Bronchial epithelial cell (primary cell): ENCODE measurements at regions not wholly inside any gene's neighbourhood (a gene's known extent, or its start where the extent isn't known, plus 50 kb on each side); places are given as distances from the start of the nearest gene placed in this dataset.
"Not testable (repeated sequence)": the region's sequence is repeated elsewhere in the genome, so short reads cannot be mapped to it uniquely, and the experiment has no call there.

Experiments
- DNase-seq: peaks from one replicate; pipeline ENCODE4 v3.0.0-alpha.2; 2010; ENCODE audit warnings: low read depth
- FAIRE-seq: peaks from 2 replicates; lab custom pipeline; 2011; peaks lifted over from hg19 to GRCh38; lab: Jason Lieb, UNC
- H3K27me3 ChIP-seq: 2 replicates; pipeline ENCODE4 v1.5.1; 2011; ENCODE audit warnings: low read length; ENCODE audit not compliant: control insufficient read depth, insufficient read depth
- H3K36me3 ChIP-seq: 2 replicates; pipeline ENCODE4 v1.5.1; 2011; ENCODE audit warnings: low read length; ENCODE audit not compliant: control insufficient read depth, insufficient read depth
- H3K4me3 ChIP-seq: 2 replicates; pipeline ENCODE4 v1.5.1; 2011; ENCODE audit warnings: mild to moderate bottlenecking, low read depth, low read length, control low read depth
- TF ChIP-seq, protein P1 (sequence below): IDR thresholded peaks from 2 replicates; pipeline ENCODE4 v1.5.1; 2011; ENCODE audit warnings: mild to moderate bottlenecking, moderate library complexity, low read length, control low read depth, inconsistent platforms; ENCODE audit not compliant: insufficient read depth, severe bottlenecking

DNA sequence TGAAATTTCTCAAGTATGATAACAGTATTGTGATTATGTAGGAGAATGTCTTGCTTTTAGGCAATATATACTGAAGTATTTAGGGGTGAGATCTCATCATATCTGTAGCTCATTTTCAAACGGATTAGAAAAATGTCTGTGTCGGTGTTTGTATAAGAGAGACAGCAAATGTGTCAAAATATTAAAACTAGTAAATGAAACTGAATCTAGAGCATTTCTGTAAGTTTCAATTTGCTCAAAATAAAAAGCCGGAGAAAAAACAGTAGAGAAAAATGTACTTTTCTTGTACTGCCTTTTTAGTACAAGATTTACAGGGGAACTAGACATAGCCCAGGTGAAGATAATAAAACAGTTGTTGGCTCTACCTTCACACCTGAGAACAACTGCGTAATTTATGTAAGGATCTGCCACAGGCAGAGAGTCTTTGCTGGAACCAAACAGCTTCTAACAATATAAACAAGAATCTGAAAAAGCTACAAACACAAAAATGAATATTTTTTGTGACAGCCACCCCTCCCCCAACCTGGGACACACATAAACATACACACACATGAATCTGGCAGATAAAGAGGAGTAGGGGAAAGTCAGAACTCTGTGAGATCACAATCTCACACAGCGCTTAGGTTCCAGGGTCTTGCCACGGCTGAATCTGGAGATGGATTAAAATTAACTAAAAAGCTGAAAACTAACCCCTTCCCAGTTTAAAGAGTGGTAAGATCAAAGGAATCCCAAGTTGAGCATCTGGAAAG, 153.3 kb downstream of the AVL9 start:
- no peak for DNase-seq
- no peaks in the 10 kb centered on the region for H3K36me3 ChIP-seq
- TF ChIP-seq, protein P1, sequence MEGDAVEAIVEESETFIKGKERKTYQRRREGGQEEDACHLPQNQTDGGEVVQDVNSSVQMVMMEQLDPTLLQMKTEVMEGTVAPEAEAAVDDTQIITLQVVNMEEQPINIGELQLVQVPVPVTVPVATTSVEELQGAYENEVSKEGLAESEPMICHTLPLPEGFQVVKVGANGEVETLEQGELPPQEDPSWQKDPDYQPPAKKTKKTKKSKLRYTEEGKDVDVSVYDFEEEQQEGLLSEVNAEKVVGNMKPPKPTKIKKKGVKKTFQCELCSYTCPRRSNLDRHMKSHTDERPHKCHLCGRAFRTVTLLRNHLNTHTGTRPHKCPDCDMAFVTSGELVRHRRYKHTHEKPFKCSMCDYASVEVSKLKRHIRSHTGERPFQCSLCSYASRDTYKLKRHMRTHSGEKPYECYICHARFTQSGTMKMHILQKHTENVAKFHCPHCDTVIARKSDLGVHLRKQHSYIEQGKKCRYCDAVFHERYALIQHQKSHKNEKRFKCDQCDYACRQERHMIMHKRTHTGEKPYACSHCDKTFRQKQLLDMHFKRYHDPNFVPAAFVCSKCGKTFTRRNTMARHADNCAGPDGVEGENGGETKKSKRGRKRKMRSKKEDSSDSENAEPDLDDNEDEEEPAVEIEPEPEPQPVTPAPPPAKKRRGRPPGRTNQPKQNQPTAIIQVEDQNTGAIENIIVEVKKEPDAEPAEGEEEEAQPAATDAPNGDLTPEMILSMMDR = no peak
- FAIRE-seq = no peak
- no peak overlapping the region for H3K4me3 ChIP-seq
- H3K27me3 ChIP-seq = no peaks in the 10 kb centered on the region

DNA sequence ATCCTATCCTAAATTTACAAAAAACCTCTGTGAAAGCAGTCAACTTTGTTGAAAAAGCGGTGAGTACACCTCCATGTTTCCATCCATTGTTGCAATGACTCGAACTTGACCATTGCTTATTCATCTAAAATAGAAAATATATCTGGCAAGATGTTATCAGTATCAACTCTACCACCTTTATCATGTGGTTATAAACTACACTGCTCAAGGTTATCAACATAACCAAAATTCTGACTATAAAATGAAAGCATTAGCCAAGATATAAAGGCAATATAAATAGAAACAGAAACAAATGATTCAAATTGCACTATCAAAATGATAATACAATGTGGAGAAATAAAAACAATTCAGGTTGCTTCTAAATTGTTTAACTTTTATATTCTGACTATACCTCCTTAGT, 150.0 kb downstream of the AVL9 start:
- DNase-seq, H3K4me3 ChIP-seq, H3K27me3 ChIP-seq, H3K36me3 ChIP-seq, FAIRE-seq: not testable (repeated sequence)

- FAIRE-seq = no peak
- no peaks in the 10 kb centered on the region for H3K27me3 ChIP-seq
- no peak for DNase-seq
- H3K4me3 ChIP-seq = no peak overlapping the region
- TF ChIP-seq, protein P1 = no peak
- no peaks in the 10 kb centered on the region for H3K36me3 ChIP-seq
These were observed 147.9 kb downstream of the AVL9 start for GRCh38 chr7:32643194-32643593.

DNA sequence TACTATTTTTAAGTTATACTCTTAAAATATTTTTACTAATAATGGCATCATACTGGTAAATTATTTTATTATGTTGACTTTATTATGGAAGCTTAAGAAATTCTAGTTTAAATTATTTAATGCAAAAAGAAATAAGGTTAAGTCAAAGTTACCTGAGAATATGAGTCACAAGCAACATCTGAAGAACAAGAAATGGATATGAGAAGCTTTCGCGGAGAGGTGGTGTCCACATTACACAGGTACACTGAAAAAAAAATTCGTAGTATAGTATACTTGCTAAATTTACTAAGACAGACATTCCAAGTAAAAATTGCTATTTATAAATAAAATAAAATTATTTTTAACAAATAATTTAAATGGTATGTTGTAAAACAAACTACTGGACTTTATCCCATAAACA, 143.8 kb downstream of the AVL9 start:
- no peak overlapping the region for H3K4me3 ChIP-seq
- DNase-seq (no peak), FAIRE-seq (no peak)
- TF ChIP-seq, protein P1 = no peak
- H3K27me3 ChIP-seq = no peaks in the 10 kb centered on the region
- no peaks in the 10 kb centered on the region for H3K36me3 ChIP-seq

DNA sequence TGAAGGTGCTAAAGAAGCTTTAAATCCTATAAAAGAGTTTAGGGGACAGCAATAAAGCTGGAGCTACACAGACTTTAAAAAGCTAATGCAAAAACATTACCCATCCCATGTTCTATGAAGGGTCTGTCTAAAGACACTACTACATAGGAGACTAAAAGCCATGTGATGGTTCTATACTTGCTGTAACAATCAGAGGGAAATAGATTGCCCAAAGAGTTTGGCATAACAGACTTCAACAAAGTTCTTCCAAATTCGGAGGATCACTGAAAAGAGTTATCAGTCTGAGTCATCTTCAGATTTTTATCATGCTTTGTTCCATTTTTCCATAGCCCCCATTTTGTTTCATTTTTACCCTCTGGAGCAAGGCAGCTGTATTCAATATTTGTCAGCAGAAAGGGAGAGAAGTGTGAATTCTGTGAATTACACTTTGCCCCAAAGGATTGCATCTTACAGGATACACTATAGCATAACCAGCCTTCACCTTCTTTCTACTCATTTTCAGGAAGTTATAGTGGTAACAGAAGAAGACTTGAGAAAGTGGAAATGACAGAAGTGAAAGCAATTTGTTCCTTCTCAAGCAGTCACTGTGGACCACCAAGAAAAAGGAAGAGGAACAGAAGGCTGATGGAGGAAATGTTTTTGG, 143.3 kb downstream of the AVL9 start:
- H3K36me3 ChIP-seq, H3K4me3 ChIP-seq, H3K27me3 ChIP-seq, FAIRE-seq, DNase-seq: not testable (repeated sequence)
